ENCODE measurements at regions not wholly inside any gene's neighbourhood (a gene's known extent, or its start where the extent isn't known, plus 50 kb on each side); places are given as distances from the start of the nearest gene placed in this dataset.

DNA sequence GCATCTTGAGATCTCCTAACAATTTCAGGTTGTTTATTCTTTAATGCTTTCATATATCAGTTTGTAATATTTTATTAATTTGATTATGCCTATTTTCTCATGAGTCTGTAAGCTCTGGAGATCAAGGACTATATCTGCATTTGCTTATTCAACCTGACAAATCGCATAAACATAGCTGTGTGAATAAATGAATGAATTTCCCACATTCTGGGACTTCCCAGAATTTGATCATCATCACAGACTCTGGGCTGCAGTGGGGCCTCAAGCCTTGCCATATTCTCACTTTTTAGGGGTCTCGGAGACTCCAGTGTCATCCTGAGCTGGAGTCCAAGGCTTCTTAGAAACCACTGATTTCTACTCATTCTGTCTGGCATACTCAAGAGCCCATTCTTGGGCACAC, 180.5 kb downstream of the DAD1 start:
- peaks cover 4% of the 10 kb centered on the region for H3K36me3 Mint-ChIP-seq (ENCODE audit: low read depth)
- peaks cover 48% of the 10 kb centered on the region for H3K4me1 Mint-ChIP-seq (ENCODE audit: low read depth)
- H3K4me3 Mint-ChIP-seq (ENCODE audit: unreplicated experiment): no peak overlapping the region
- no peaks in the 10 kb centered on the region for H3K27me3 Mint-ChIP-seq (ENCODE audit: low read depth)
- no peak for DNase-seq (ENCODE audit: low spot score)
- H3K27ac Mint-ChIP-seq (ENCODE audit: unreplicated experiment): no peak overlapping the region
- peaks cover 3% of the 10 kb centered on the region for H3K9me3 Mint-ChIP-seq (ENCODE audit: low read depth)
- no peak for TF ChIP-seq CTCF (IDR thresholded peaks at IDR 0.05)

- H3K9me3 Mint-ChIP-seq (ENCODE audit: low read depth): peaks cover 3% of the 10 kb centered on the region
- H3K4me1 Mint-ChIP-seq (ENCODE audit: low read depth): peaks cover 48% of the 10 kb centered on the region
These were observed 182.0 kb downstream of the DAD1 start for GRCh38 chr14:22407033-22407432.

GRCh38 chr14:22405201-22405600, 183.8 kb downstream of the DAD1 start:
- Mint-ChIP-seq H3K27me3 (ENCODE audit: low read depth) (no peaks in the 10 kb centered on the region), H3K4me3 (ENCODE audit: unreplicated experiment) (no peak overlapping the region), H3K27ac (ENCODE audit: unreplicated experiment) (no peak overlapping the region), H3K9me3 (ENCODE audit: low read depth) (peaks cover 3% of the 10 kb centered on the region), H3K4me1 (ENCODE audit: low read depth) (peaks cover 60% of the 10 kb centered on the region), H3K36me3 (ENCODE audit: low read depth) (peaks cover 4% of the 10 kb centered on the region)
- DNase-seq (ENCODE audit: low spot score): no peak
- no peak for TF ChIP-seq CTCF (IDR thresholded peaks at IDR 0.05)

More at GRCh38 chr14:22407033-22407432, 182.0 kb downstream of the DAD1 start:
- Mint-ChIP-seq H3K27ac (ENCODE audit: unreplicated experiment) (no peak overlapping the region), H3K4me3 (ENCODE audit: unreplicated experiment) (no peak overlapping the region), H3K36me3 (ENCODE audit: low read depth) (peaks cover 4% of the 10 kb centered on the region), H3K27me3 (ENCODE audit: low read depth) (no peaks in the 10 kb centered on the region)
- DNase-seq (ENCODE audit: low spot score): no peak
- no peak for TF ChIP-seq CTCF (IDR thresholded peaks at IDR 0.05)

GRCh38 chr14:22403296-22403695, 185.7 kb downstream of the DAD1 start:
- Mint-ChIP-seq H3K4me1 (ENCODE audit: low read depth) (peaks cover 58% of the 10 kb centered on the region), H3K4me3 (ENCODE audit: unreplicated experiment) (no peak overlapping the region), H3K36me3 (ENCODE audit: low read depth) (peaks cover 4% of the 10 kb centered on the region), H3K9me3 (ENCODE audit: low read depth) (peaks cover 3% of the 10 kb centered on the region), H3K27ac (ENCODE audit: unreplicated experiment) (peak overlapping the region; percentile 65), H3K27me3 (ENCODE audit: low read depth) (no peaks in the 10 kb centered on the region)
- DNase-seq (ENCODE audit: low spot score): no peak
- TF ChIP-seq CTCF (IDR thresholded peaks at IDR 0.05): no peak

DNA sequence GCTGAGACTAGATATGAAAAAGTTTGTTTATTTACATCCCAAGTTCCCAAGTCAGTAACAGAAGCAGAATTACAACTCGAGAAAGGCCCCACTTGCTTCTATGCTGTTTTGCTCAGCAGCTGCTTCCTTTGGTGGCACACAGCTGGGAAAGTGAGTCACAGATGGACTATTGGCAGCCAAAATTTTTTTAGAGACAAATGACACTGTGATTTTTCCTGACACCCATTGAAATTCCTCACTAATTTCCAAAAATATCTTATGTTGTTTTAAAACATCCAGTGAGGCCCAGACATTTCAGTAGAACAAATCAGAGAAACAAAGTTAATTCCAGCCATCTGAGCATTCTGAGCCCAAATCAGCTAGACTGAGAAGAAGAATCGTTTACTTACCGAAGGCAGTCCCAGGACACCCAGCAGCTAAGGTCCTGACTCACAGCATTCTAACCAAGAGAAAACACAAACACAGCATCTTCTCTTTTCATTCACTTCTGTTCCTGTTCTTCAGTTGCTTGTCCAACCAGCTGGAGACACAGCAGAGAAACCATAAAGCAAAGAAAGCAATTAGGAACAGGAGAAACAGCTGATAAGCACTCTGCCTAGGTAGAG, 188.3 kb downstream of the DAD1 start:
- no peaks in the 10 kb centered on the region for H3K27me3 Mint-ChIP-seq (ENCODE audit: low read depth)
- H3K36me3 Mint-ChIP-seq (ENCODE audit: low read depth): no peaks in the 10 kb centered on the region
- no peak overlapping the region for H3K4me3 Mint-ChIP-seq (ENCODE audit: unreplicated experiment)
- no peaks in the 10 kb centered on the region for H3K9me3 Mint-ChIP-seq (ENCODE audit: low read depth)
- peak overlapping the region; percentile 92 for H3K27ac Mint-ChIP-seq (ENCODE audit: unreplicated experiment)
- H3K4me1 Mint-ChIP-seq (ENCODE audit: low read depth): peaks cover 67% of the 10 kb centered on the region
- TF ChIP-seq CTCF (IDR thresholded peaks at IDR 0.05): no peak
- DNase-seq (ENCODE audit: low spot score): no peak
